Panc1 (cell line): ENCODE measurements at regions not wholly inside any gene's neighbourhood (a gene's known extent, or its start where the extent isn't known, plus 50 kb on each side); places are given as distances from the start of the nearest gene placed in this dataset.

Experiments used
- CTCF ChIP-seq: fragments of 450-650 bp; IDR thresholded peaks from 2 replicates; pipeline ENCODE4 v1.5.1; 2017; ENCODE audit warnings: mild to moderate bottlenecking
- POLR2AphosphoS5 ChIP-seq: IDR thresholded peaks from 2 replicates; pipeline ENCODE4 v1.6.1; 2012; ENCODE audit warnings: mild to moderate bottlenecking, low read depth, low read length, moderate library complexity
- TCF7L2 ChIP-seq: IDR thresholded peaks from 2 replicates; pipeline ENCODE4 v1.6.1; 2011; ENCODE audit warnings: mild to moderate bottlenecking, low read depth, low read length, inconsistent platforms

- no peak for TF ChIP-seq POLR2AphosphoS5
- TF ChIP-seq CTCF: no peak
- TF ChIP-seq TCF7L2: no peak
Measured at GRCh38 chr6:63094947-63095346, 116.3 kb upstream of the FKBP1C start.
